ENCODE measurements at regions not wholly inside any gene's neighbourhood (a gene's known extent, or its start where the extent isn't known, plus 50 kb on each side); places are given as distances from the start of the nearest gene placed in this dataset.

- H3K27me3 Mint-ChIP-seq (ENCODE audit: low read depth), result no peaks in the 10 kb centered on the region
- no peak overlapping the region for H3K4me3 Mint-ChIP-seq
- peaks cover 19% of the 10 kb centered on the region for H3K9me3 Mint-ChIP-seq
- 0 out of 2 replicates have a peak, but pooled peaks cover 2% of the 10 kb centered on the region for H3K4me1 Mint-ChIP-seq
- POLR2A ChIA-PET, result no interaction called here
- TF ChIP-seq ATF6 (CRISPR knock-in tag; IDR thresholded peaks at IDR 0.05) (no peak), PREB (CRISPR knock-in tag; IDR thresholded peaks at IDR 0.05; ENCODE audit: borderline replicate concordance) (no peak), AFF4 (CRISPR knock-in tag; IDR thresholded peaks at IDR 0.05; ENCODE audit: borderline replicate concordance) (no peak), NFYB (CRISPR knock-in tag; conservative IDR thresholded peaks at IDR 0.05; ENCODE audit: low read depth) (no peak), ZNF138 (CRISPR knock-in tag; conservative IDR thresholded peaks at IDR 0.05) (no peak), MYBL2 (CRISPR knock-in tag; IDR thresholded peaks at IDR 0.05) (no peak), SOX15 (CRISPR knock-in tag; IDR thresholded peaks at IDR 0.05) (no peak), TP53 (CRISPR knock-in tag; IDR thresholded peaks at IDR 0.05) (no peak), ZNF317 (CRISPR knock-in tag; IDR thresholded peaks at IDR 0.05; ENCODE audit: borderline replicate concordance, low read depth) (no peak), SMAD3 (CRISPR knock-in tag; IDR thresholded peaks at IDR 0.05; ENCODE audit: borderline replicate concordance) (no peak), ZNF281 (CRISPR knock-in tag; IDR thresholded peaks at IDR 0.05) (no peak), FOXP4 (CRISPR knock-in tag; IDR thresholded peaks at IDR 0.05) (no peak)
- DNase-seq (ENCODE audit: low spot score) (no peak), ATAC-seq (no peak)
- H3K27ac Mint-ChIP-seq, result no peak overlapping the region
- 0 out of 2 replicates have a peak, but pooled peaks cover 3% of the 10 kb centered on the region for H3K36me3 Mint-ChIP-seq
- CTCF ChIA-PET, result no interaction called here
Observed at GRCh38 chr4:144819591-144819990, 173.6 kb downstream of the HHIP start.

Data from WTC11 (cell line).